Inferior parietal cortex (tissue), 1 donor: ENCODE measurements at regions not wholly inside any gene's neighbourhood (a gene's known extent, or its start where the extent isn't known, plus 50 kb on each side); places are given as distances from the start of the nearest gene placed in this dataset.

Experiments
- DNase-seq: peaks from one replicate; pipeline ENCODE4 v3.0.0-alpha.2; 2016; ENCODE audit errors: extremely low spot score

- no peak for DNase-seq
Observed at GRCh38 chr20:60064554-60065196, 106.5 kb downstream of the CDH26 start.

- DNase-seq, result no peak
Observed at GRCh38 chr20:60065741-60066437, 107.7 kb downstream of the CDH26 start.

- no peak for DNase-seq
Observed at GRCh38 chr20:60066438-60066823, 108.2 kb downstream of the CDH26 start.

- no peak for DNase-seq
Observed at GRCh38 chr20:60068509-60068908, 110.3 kb downstream of the CDH26 start.

- no peak for DNase-seq
Observed at GRCh38 chr20:60069656-60070055, 111.4 kb downstream of the CDH26 start.

- DNase-seq, result no peak
Observed at GRCh38 chr20:60070791-60071190, 112.6 kb downstream of the CDH26 start.

- DNase-seq, result no peak
Observed at GRCh38 chr20:60071965-60072364, 113.7 kb downstream of the CDH26 start.

- DNase-seq, result no peak
Observed at GRCh38 chr20:60073086-60073485, 114.9 kb downstream of the CDH26 start.

GRCh38 chr20:60073504-60073903 lies 115.3 kb downstream of the CDH26 start:
- no peak for DNase-seq

- no peak for DNase-seq
Observed at GRCh38 chr20:60074276-60074675, 116.1 kb downstream of the CDH26 start.

- no peak for DNase-seq
Observed at GRCh38 chr20:60078351-60079250, 120.4 kb downstream of the CDH26 start.

GRCh38 chr20:60080401-60080800 lies 122.2 kb downstream of the CDH26 start:
- no peak for DNase-seq

GRCh38 chr20:60085551-60086132 lies 127.4 kb downstream of the CDH26 start:
- DNase-seq, result peak; percentile 66

- DNase-seq, result no peak
Observed at GRCh38 chr20:60086821-60087562, 128.8 kb downstream of the CDH26 start.

GRCh38 chr20:60087563-60088105 lies 129.4 kb downstream of the CDH26 start:
- no peak for DNase-seq

GRCh38 chr20:60088236-60088635 lies 130.0 kb downstream of the CDH26 start:
- DNase-seq, result no peak

GRCh38 chr20:60090631-60091030 lies 132.4 kb downstream of the CDH26 start:
- DNase-seq, result no peak

- no peak for DNase-seq
Observed at GRCh38 chr20:60091305-60091704, 133.1 kb downstream of the CDH26 start.

GRCh38 chr20:60091861-60092260 lies 133.6 kb downstream of the CDH26 start:
- DNase-seq, result no peak

- DNase-seq, result no peak
Observed at GRCh38 chr20:60092729-60093128, 134.5 kb downstream of the CDH26 start.

- no peak for DNase-seq
Observed at GRCh38 chr20:60095456-60095855, 137.2 kb downstream of the CDH26 start.
